NB4 (cell line): ENCODE measurements at regions not wholly inside any gene's neighbourhood (a gene's known extent, or its start where the extent isn't known, plus 50 kb on each side); places are given as distances from the start of the nearest gene placed in this dataset.

Source experiments
- DNase-seq: peaks from one replicate; pipeline ENCODE4 v3.0.0; 2010; ENCODE audit warnings: low read depth
- H3K4me3 ChIP-seq: one replicate; pipeline ENCODE4 v1.5.1; 2011; ENCODE audit warnings: mild to moderate bottlenecking, low read depth, low read length, moderate library complexity
- MYC ChIP-seq: IDR thresholded peaks from 2 replicates; pipeline ENCODE4 v1.6.1; 2011; ENCODE audit warnings: low read depth, low read length
- POLR2A ChIP-seq: IDR thresholded peaks from 2 replicates; pipeline ENCODE4 v1.6.1; 2011; ENCODE audit warnings: mild to moderate bottlenecking; ENCODE audit not compliant: insufficient read length; ENCODE audit errors: extremely low read depth
- TF ChIP-seq, protein P1 (sequence below): IDR thresholded peaks from one replicate; pipeline ENCODE4 v1.5.1; 2012; ENCODE audit warnings: low read depth, low read length
- TF ChIP-seq, protein P2 (sequence below): IDR thresholded peaks from 2 replicates; pipeline ENCODE4 v1.6.1; 2011; ENCODE audit warnings: low read depth, low read length

DNA sequence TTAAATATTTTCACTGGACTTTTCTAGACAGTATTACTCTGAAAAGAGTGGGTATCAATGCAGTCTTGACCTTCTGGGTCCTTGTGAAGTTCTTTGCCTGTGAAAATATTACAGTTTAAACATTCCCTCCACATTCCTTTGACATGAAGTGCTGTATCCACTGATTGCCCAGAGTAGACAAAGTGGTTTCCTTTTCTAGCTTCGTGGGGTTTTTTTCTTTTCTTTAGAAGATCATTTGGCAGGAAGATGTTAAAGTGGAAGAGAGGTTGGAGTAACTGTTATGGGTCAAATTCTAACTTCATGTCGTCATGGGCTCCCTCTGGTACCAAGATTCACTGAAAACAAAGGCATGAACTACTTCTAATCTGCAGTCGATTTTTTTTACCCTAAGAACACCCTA is 496.9 kb downstream of the EPHA4 start:
- no peak overlapping the region for H3K4me3 ChIP-seq
- DNase-seq, result no peak
- TF ChIP-seq, protein P1, sequence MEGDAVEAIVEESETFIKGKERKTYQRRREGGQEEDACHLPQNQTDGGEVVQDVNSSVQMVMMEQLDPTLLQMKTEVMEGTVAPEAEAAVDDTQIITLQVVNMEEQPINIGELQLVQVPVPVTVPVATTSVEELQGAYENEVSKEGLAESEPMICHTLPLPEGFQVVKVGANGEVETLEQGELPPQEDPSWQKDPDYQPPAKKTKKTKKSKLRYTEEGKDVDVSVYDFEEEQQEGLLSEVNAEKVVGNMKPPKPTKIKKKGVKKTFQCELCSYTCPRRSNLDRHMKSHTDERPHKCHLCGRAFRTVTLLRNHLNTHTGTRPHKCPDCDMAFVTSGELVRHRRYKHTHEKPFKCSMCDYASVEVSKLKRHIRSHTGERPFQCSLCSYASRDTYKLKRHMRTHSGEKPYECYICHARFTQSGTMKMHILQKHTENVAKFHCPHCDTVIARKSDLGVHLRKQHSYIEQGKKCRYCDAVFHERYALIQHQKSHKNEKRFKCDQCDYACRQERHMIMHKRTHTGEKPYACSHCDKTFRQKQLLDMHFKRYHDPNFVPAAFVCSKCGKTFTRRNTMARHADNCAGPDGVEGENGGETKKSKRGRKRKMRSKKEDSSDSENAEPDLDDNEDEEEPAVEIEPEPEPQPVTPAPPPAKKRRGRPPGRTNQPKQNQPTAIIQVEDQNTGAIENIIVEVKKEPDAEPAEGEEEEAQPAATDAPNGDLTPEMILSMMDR, result no peak
- TF ChIP-seq MYC (no peak), POLR2A (no peak)
- TF ChIP-seq, protein P2, sequence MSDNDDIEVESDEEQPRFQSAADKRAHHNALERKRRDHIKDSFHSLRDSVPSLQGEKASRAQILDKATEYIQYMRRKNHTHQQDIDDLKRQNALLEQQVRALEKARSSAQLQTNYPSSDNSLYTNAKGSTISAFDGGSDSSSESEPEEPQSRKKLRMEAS, result no peak

DNA sequence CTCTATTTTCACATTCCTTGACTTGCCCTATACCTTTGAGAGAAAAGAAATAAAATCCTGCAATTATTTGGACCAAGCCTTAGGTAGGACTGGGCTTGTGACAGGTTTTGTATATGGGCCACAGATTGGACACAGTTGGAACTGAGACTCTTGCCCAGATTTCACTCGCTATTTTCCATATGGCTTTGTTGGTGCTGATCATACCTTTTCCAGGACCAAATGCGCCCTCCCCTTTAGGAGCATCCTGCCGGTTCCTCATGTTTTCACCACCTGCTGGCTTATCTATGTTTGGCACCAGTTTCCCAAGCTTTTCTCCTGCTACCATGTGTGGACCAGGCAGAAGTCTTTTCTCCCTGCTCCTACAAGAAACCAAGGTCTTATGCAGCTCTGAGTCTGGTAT is 494.9 kb downstream of the EPHA4 start:
- TF ChIP-seq, protein P1, result no peak
- TF ChIP-seq POLR2A, result no peak
- no peak for TF ChIP-seq MYC
- TF ChIP-seq, protein P2, result no peak
- no peak overlapping the region for H3K4me3 ChIP-seq
- no peak for DNase-seq

DNA sequence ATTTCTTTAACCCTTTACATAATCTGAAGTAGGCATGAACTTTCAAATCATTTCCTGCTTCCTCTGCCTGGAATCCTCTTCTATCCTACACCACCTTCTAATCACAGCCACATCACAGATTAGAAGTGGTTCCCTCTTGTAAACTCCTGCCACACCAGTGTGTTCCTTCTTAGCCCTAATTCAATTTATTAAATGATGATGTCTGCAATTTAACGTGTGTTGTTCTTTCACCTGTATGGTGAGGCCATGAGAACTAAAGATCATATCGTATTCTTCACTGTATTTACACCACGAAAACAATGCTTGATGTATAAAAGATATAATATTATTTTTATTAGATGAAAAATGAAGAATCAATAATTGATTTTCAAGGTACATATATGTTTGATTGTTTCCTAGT is 494.3 kb downstream of the EPHA4 start:
- TF ChIP-seq, protein P2, result no peak
- TF ChIP-seq POLR2A, result no peak
- no peak for TF ChIP-seq MYC
- TF ChIP-seq, protein P1, result no peak
- no peak overlapping the region for H3K4me3 ChIP-seq
- no peak for DNase-seq

DNA sequence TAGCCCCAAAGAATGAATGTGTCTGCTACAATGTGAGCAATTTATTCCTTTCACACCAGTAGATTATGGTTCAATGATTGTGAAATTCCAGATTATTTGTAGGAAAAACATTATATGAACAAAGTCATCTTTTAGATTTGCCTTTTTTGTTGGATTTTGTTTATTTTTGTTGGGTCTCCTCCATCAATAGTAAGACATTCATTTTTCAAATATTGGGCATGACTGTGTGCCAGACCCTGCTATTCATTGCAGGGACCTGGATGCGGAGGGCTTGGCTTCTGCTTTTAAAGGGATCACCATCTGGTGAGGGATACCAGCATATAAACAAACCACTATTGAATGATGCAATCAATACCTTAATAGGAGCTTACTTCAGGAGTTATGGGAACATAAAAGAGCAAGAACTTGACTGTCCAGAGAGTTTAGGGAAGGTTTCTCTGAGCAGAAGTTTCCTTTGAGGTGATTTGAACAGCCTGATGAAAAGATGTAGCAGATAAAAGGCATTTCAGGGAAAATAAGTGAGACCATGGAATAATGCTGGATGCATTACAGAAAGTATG is 486.7 kb downstream of the EPHA4 start:
- no peak for TF ChIP-seq MYC
- TF ChIP-seq, protein P1, result no peak
- TF ChIP-seq, protein P2, result no peak
- no peak for TF ChIP-seq POLR2A
- DNase-seq, result no peak

DNA sequence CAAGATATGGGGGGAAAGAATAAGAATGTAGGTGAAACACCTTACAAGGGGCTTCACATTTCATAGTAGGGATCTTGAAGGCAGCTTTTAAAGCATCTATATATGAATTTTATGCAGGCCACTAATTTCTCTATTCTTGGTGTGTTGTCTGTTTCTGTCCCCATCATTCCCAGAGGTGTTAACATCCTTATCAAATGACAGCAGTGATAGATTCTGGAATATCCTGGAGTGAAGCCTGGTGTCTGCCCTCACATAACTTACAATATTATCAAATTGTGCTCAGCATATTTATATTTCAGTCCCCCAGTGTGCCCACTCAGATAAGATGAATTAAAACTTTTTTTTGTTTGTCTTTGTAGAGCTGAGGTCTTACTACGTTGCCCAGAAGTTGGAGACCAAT is 486.2 kb downstream of the EPHA4 start:
- TF ChIP-seq MYC, result no peak
- DNase-seq, result no peak
- H3K4me3 ChIP-seq, result no peak overlapping the region

More for the DNA sequence above, 486.7 kb downstream of the EPHA4 start:
- no peak overlapping the region for H3K4me3 ChIP-seq

DNA sequence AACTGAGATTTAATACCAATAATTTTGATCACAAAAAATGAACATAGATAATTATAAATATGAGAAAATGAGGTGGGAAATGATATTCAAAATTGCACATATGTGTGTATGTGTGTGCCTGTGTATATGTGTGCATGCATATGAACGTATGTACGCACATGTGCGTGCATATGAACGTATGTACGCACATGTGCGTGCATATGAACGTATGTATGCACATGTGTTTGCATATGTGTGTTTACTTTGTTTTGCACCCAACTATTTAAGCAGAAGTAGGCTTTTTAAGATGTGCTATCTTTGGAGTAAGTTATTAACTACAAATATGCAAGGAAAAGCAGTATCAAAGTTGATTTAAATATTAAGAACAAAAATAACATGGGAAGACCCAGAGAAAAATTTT is 484.3 kb downstream of the EPHA4 start:
- TF ChIP-seq, protein P1, result no peak
- TF ChIP-seq, protein P2, result no peak
- TF ChIP-seq POLR2A (no peak), MYC (no peak)
- H3K4me3 ChIP-seq, result no peak overlapping the region
- no peak for DNase-seq
